IMR-90 (cell line): ENCODE measurements at regions not wholly inside any gene's neighbourhood (a gene's known extent, or its start where the extent isn't known, plus 50 kb on each side); places are given as distances from the start of the nearest gene placed in this dataset.

ENCODE experiments used
- ATAC-seq: fragments of 200-7000 bp; cut with Tn5 transposase; 2 replicates; pipeline ENCODE4 v1.9.1; 2020; ENCODE audit warnings: low read depth, mild to moderate bottlenecking, moderate library complexity
- BruUV-seq: library from RNA; stranded (reverse); fragments of 400-500 nt; replicated peaks from 2 replicates; lab custom pipeline; 2021; lab: Mats Ljungman, UMichigan
- CTCF ChIA-PET: fragments of 300-600 bp; formaldehyde crosslinking; extraction: SDS; loops from one replicate; lab custom pipeline; 2021; ENCODE audit warnings: antibody characterized with exemption; lab: Yijun Ruan, JAX
- POLR2A ChIA-PET: fragments of 300-600 bp; sonication (Branson Sonifier 250); formaldehyde crosslinking; loops from one replicate; lab custom pipeline; 2022; ENCODE audit warnings: antibody characterized with exemption; ENCODE audit not compliant: unreplicated experiment; lab: Charles Lee
- DNase-seq: peaks from one replicate; pipeline ENCODE4 v3.0.0; 2013
- H2AFZ ChIP-seq: replicated peaks from 2 replicates; pipeline ENCODE3; 2013; ENCODE audit warnings: low read length, mild to moderate bottlenecking; ENCODE audit not compliant: poor library complexity
- H2AK5ac ChIP-seq: 2 replicates; pipeline ENCODE4 v1.6.1; 2013; ENCODE audit warnings: low read depth, low read length, inconsistent platforms
- H2AK9ac ChIP-seq: replicated peaks from 2 replicates; pipeline ENCODE3; 2013; ENCODE audit warnings: mild to moderate bottlenecking, low read depth, low read length, moderate library complexity; ENCODE audit not compliant: poor library complexity
- H2BK120ac ChIP-seq: 2 replicates; pipeline ENCODE4 v1.6.1; 2013; ENCODE audit warnings: low read depth, low read length, inconsistent platforms
- H2BK15ac ChIP-seq: 3 replicates; pipeline ENCODE4 v1.6.1; 2013; ENCODE audit warnings: low read depth, low read length, inconsistent platforms
- H2BK20ac ChIP-seq: 2 replicates; pipeline ENCODE4 v1.6.1; 2013; ENCODE audit warnings: low read depth, mild to moderate bottlenecking, inconsistent platforms, low read length, moderate library complexity
- H2BK5ac ChIP-seq: 2 replicates; pipeline ENCODE4 v1.6.1; 2013; ENCODE audit warnings: mild to moderate bottlenecking, low read depth, low read length, inconsistent platforms; ENCODE audit not compliant: poor library complexity, severe bottlenecking
- H3K14ac ChIP-seq: replicated peaks from 2 replicates; pipeline ENCODE4 v1.6.1; 2013; ENCODE audit warnings: low read depth, low read length, inconsistent platforms
- H3K18ac ChIP-seq: 2 replicates; pipeline ENCODE4 v1.6.1; 2013; ENCODE audit warnings: low read depth, low read length, control low read depth
- H3K23ac ChIP-seq: 2 replicates; pipeline ENCODE4 v1.6.1; 2013; ENCODE audit warnings: low read depth, low read length, inconsistent platforms
- H3K27ac ChIP-seq: 2 replicates; pipeline ENCODE4 v1.5.1; 2013; ENCODE audit warnings: mild to moderate bottlenecking, control low read depth, low read length; ENCODE audit not compliant: insufficient read depth
- H3K27me3 ChIP-seq: 2 replicates; pipeline ENCODE4 v1.6.1; 2013; ENCODE audit warnings: low read length; ENCODE audit not compliant: control insufficient read depth, insufficient read depth
- H3K36me3 ChIP-seq: 2 replicates; pipeline ENCODE4 v1.6.1; 2013; ENCODE audit warnings: low read length, mixed read lengths; ENCODE audit not compliant: control insufficient read depth, insufficient read depth
- H3K4ac ChIP-seq: 2 replicates; pipeline ENCODE4 v1.6.1; 2013; ENCODE audit warnings: low read depth, low read length, inconsistent platforms
- H3K4me1 ChIP-seq: 2 replicates; pipeline ENCODE4 v1.6.1; 2013; ENCODE audit warnings: low read length, mixed read lengths; ENCODE audit not compliant: control insufficient read depth, insufficient read depth
- H3K4me2 ChIP-seq: 2 replicates; pipeline ENCODE4 v1.6.1; 2013; ENCODE audit warnings: low read depth, mild to moderate bottlenecking, control low read depth, low read length, moderate library complexity
- H3K4me3 ChIP-seq: 2 replicates; pipeline ENCODE4 v1.5.1; 2013; ENCODE audit warnings: low read depth, mild to moderate bottlenecking, control low read depth, low read length, moderate library complexity; ENCODE audit not compliant: insufficient read depth
- H3K56ac ChIP-seq: 2 replicates; pipeline ENCODE4 v1.6.1; 2013; ENCODE audit warnings: low read length, inconsistent platforms; ENCODE audit not compliant: insufficient read depth; ENCODE audit errors: extremely low read depth
- H3K79me1 ChIP-seq, 2 experiments: 2 replicates each; pipeline ENCODE4 v1.6.1; 2013; ENCODE audit warnings: low read length in 2 of 2, inconsistent platforms in 1 of 2, low read depth in 1 of 2
- H3K9ac ChIP-seq: 2 replicates; pipeline ENCODE4 v1.6.1; 2013; ENCODE audit warnings: low read depth, low read length, control low read depth
- H3K9me1 ChIP-seq: 2 replicates; pipeline ENCODE4 v1.6.1; 2013; ENCODE audit warnings: low read length, inconsistent platforms; ENCODE audit not compliant: insufficient read depth
- H3K9me3 ChIP-seq: 2 replicates; pipeline ENCODE4 v1.6.1; 2013; ENCODE audit warnings: low read length; ENCODE audit not compliant: control insufficient read depth, insufficient read depth
- H4K20me1 ChIP-seq: 2 replicates; pipeline ENCODE4 v1.6.1; 2013; ENCODE audit warnings: low read length, inconsistent platforms; ENCODE audit not compliant: insufficient read depth
- H4K5ac ChIP-seq: 2 replicates; pipeline ENCODE4 v1.6.1; 2013; ENCODE audit warnings: mild to moderate bottlenecking, low read depth, low read length, control low read depth
- H4K8ac ChIP-seq, 2 experiments: 2 replicates each; pipeline ENCODE4 v1.6.1; 2013; ENCODE audit warnings: low read depth in 2 of 2, low read length in 2 of 2, control low read depth in 1 of 2, inconsistent platforms in 1 of 2
- H4K91ac ChIP-seq: 2 replicates; pipeline ENCODE4 v1.6.1; 2013; ENCODE audit warnings: low read depth, low read length, inconsistent platforms; ENCODE audit not compliant: insufficient read depth
- BHLHE40 ChIP-seq: fragments of 150-350 bp; IDR thresholded peaks from 2 replicates; pipeline ENCODE4 v1.6.1; 2016; ENCODE audit warnings: mild to moderate bottlenecking, low read depth, low read length
- CEBPB ChIP-seq: IDR thresholded peaks from 2 replicates; pipeline ENCODE4 v1.6.1; 2012; ENCODE audit warnings: low read depth, low read length, improper control_type of control experiment
- CTCF ChIP-seq: conservative IDR thresholded peaks from 2 replicates; pipeline ENCODE4 v1.5.1; 2012; ENCODE audit warnings: mild to moderate bottlenecking, low read depth, low read length, improper control_type of control experiment
- ELK1 ChIP-seq: fragments of 150-350 bp; IDR thresholded peaks from 2 replicates; pipeline ENCODE4 v1.6.1; 2016; ENCODE audit warnings: low read depth, mild to moderate bottlenecking, low read length, moderate library complexity, borderline replicate concordance
- FOS ChIP-seq: fragments of 150-350 bp; IDR thresholded peaks from 2 replicates; pipeline ENCODE4 v1.6.1; 2016; ENCODE audit warnings: low read depth, low read length
- MAFK ChIP-seq: IDR thresholded peaks from 2 replicates; pipeline ENCODE4 v1.6.1; 2012; ENCODE audit warnings: low read depth, low read length, improper control_type of control experiment
- MAZ ChIP-seq: IDR thresholded peaks from 2 replicates; pipeline ENCODE4 v1.6.1; 2012; ENCODE audit warnings: low read depth, mild to moderate bottlenecking, low read length, improper control_type of control experiment, moderate library complexity, borderline replicate concordance
- MXI1 ChIP-seq: IDR thresholded peaks from 2 replicates; pipeline ENCODE4 v1.6.1; 2012; ENCODE audit warnings: low read depth, mild to moderate bottlenecking, low read length, moderate library complexity, borderline replicate concordance
- RCOR1 ChIP-seq: IDR thresholded peaks from 2 replicates; pipeline ENCODE4 v1.6.1; 2012; ENCODE audit warnings: mild to moderate bottlenecking, low read length, improper control_type of control experiment; ENCODE audit not compliant: insufficient replicate concordance
- RFX5 ChIP-seq: IDR thresholded peaks from 2 replicates; pipeline ENCODE4 v1.8.0; 2012; ENCODE audit warnings: low read depth, mild to moderate bottlenecking, low read length, moderate library complexity
- SMC3 ChIP-seq: fragments of 150-350 bp; IDR thresholded peaks from 2 replicates; pipeline ENCODE4 v1.6.1; 2016; ENCODE audit warnings: low read depth, mild to moderate bottlenecking, antibody characterized with exemption, low read length, moderate library complexity
- USF2 ChIP-seq: fragments of 150-350 bp; IDR thresholded peaks from 2 replicates; pipeline ENCODE4 v1.6.1; 2017; ENCODE audit warnings: mild to moderate bottlenecking, antibody characterized with exemption, low read length, low read depth
- WGBS, 2 experiments: methylation state at CpG; one replicate each; pipeline versions ENCODE4 v1.1.5 to v1.1.7; 2013; ENCODE audit warnings: missing lambda C conversion rate in 2 of 2; ENCODE audit not compliant: insufficient read length in 1 of 2; ENCODE audit errors: extremely low coverage in 2 of 2; 5-methylcytosine and 5-hydroxymethylcytosine counted together
- dilution Hi-C: fragments of 300-500 bp; cut with HindIII; formaldehyde crosslinking; loops from one replicate; pipeline ENCODE4 v1.14.3; 2018; ENCODE audit warnings: low sequenced_read_pairs; ENCODE audit not compliant: unreplicated experiment
- in situ Hi-C: fragments of 300-500 bp; cut with MboI; formaldehyde crosslinking; loops from 3 replicates; pipeline ENCODE4 v1.14.3; 2019; ENCODE audit warnings: low sequenced_read_pairs, inconsistent platforms, mixed read lengths
- intact Hi-C: fragments of 100-400 bp; cut with micrococcal nuclease; formaldehyde crosslinking; loops from 2 replicates; pipeline ENCODE4 v1.10.0; 2022

- no peak for TF ChIP-seq MXI1
Measured at GRCh38 chr11:69947059-69947792, 128.0 kb upstream of the FGF3 start (continued).

GRCh38 chr11:69947793-69948255 lies 128.6 kb upstream of the FGF3 start:
- H3K9me1 ChIP-seq, result peaks cover 36% of the 10 kb centered on the region
- DNase-seq (no peak), ATAC-seq (no peak)
- H3K4ac ChIP-seq, result peak overlapping the region; percentile 98
- no peaks in the 10 kb centered on the region for H3K9me3 ChIP-seq
- no peak overlapping the region for H4K5ac ChIP-seq
- H3K27me3 ChIP-seq, result no peaks in the 10 kb centered on the region
- H2AK5ac ChIP-seq, result peak overlapping the region; percentile 54; the same call in 1 of the 2 replicates
- no peaks in the 10 kb centered on the region for H4K20me1 ChIP-seq
- H2BK5ac ChIP-seq, result no peak overlapping the region
- in situ Hi-C loops (no loop called here), intact Hi-C loops (no loop called here), dilution Hi-C loops (no loop called here)
- no peak overlapping the region for H3K9ac ChIP-seq
- 0 out of 4 replicates have a peak, but pooled peaks cover 0 to 4% of the 10 kb centered on the region in 2 experiments for H3K79me1 ChIP-seq
- H4K8ac ChIP-seq, result peak overlapping the region; percentile 87 to 96; a peak in 2 of 4 replicates
- WGBS, 2 experiments, result 97% methylated on average over 7 of the region's 12 CpGs; no CpG with 5 or more reads in 1 of the 2 experiments
- no peak overlapping the region for H3K18ac ChIP-seq
- POLR2A ChIA-PET, result no interaction called here
- no peak overlapping the region for H3K56ac ChIP-seq
- no peak overlapping the region for H3K23ac ChIP-seq
- BruUV-seq, result no TSS peak
- peak overlapping the region; percentile 98 for H2AK9ac ChIP-seq
- peak overlapping the region; percentile 98; the same call in 1 of the 2 replicates for H4K91ac ChIP-seq
- peak overlapping the region; percentile 88; the same call in 1 of the 2 replicates for H3K14ac ChIP-seq
- CTCF ChIA-PET, result no interaction called here
- H3K4me2 ChIP-seq, result no peak overlapping the region
- peak overlapping the region; percentile 72 for H2AFZ ChIP-seq
- H3K4me1 ChIP-seq, result peaks cover 22% of the 10 kb centered on the region
- no peak overlapping the region for H3K4me3 ChIP-seq
- peak overlapping the region; percentile 99 for H2BK120ac ChIP-seq
- no peaks in the 10 kb centered on the region for H3K36me3 ChIP-seq
- no peak overlapping the region for H3K27ac ChIP-seq
- peak overlapping the region; percentile 100; the same call in 2 of the 3 replicates for H2BK15ac ChIP-seq
- TF ChIP-seq RFX5 (no peak), ELK1 (no peak), CEBPB (no peak), SMC3 (no peak), USF2 (no peak), FOS (no peak), CTCF (no peak), RCOR1 (no peak), MAZ (no peak), MAFK (no peak), BHLHE40 (no peak)
- peak overlapping the region; percentile 96 for H2BK20ac ChIP-seq
